ENCODE measurements at regions not wholly inside any gene's neighbourhood (a gene's known extent, or its start where the extent isn't known, plus 50 kb on each side); places are given as distances from the start of the nearest gene placed in this dataset.

GRCh38 chr15:98385752-98386381 lies 262.5 kb upstream of the IGF1R start:
- no peak overlapping the region for H3K27ac Mint-ChIP-seq (ENCODE audit: unreplicated experiment)
- peaks cover 24% of the 10 kb centered on the region for H3K27me3 Mint-ChIP-seq (ENCODE audit: unreplicated experiment)
- intact Hi-C loops (cut with micrococcal nuclease; ENCODE audit: unreplicated experiment) = no loop called here
- no peak for TF ChIP-seq CTCF (IDR thresholded peaks at IDR 0.05; ENCODE audit: unreplicated experiment)
- H3K36me3 Mint-ChIP-seq (ENCODE audit: insufficient read depth, unreplicated experiment) = no peaks in the 10 kb centered on the region
- no peak overlapping the region for H3K4me3 Mint-ChIP-seq (ENCODE audit: low read depth, unreplicated experiment)
- H3K9me3 Mint-ChIP-seq (ENCODE audit: low read depth, unreplicated experiment) = no peaks in the 10 kb centered on the region
- no peak for DNase-seq
- H3K4me1 Mint-ChIP-seq (ENCODE audit: low read depth, unreplicated experiment) = no peaks in the 10 kb centered on the region
- BruUV-seq (replicated peaks) = no TSS peak
- CTCF ChIA-PET = no interaction called here

GRCh38 chr15:98386561-98386960 lies 261.8 kb upstream of the IGF1R start:
- H3K4me3 Mint-ChIP-seq (ENCODE audit: low read depth, unreplicated experiment) = no peak overlapping the region
- peaks cover 24% of the 10 kb centered on the region for H3K27me3 Mint-ChIP-seq (ENCODE audit: unreplicated experiment)
- no peak for DNase-seq
- intact Hi-C loops (cut with micrococcal nuclease; ENCODE audit: unreplicated experiment) = no loop called here
- no TSS peak for BruUV-seq (replicated peaks)
- H3K9me3 Mint-ChIP-seq (ENCODE audit: low read depth, unreplicated experiment) = no peaks in the 10 kb centered on the region
- CTCF ChIA-PET = no interaction called here
- TF ChIP-seq CTCF (IDR thresholded peaks at IDR 0.05; ENCODE audit: unreplicated experiment) = no peak
- H3K27ac Mint-ChIP-seq (ENCODE audit: unreplicated experiment) = no peak overlapping the region
- no peaks in the 10 kb centered on the region for H3K4me1 Mint-ChIP-seq (ENCODE audit: low read depth, unreplicated experiment)
- H3K36me3 Mint-ChIP-seq (ENCODE audit: insufficient read depth, unreplicated experiment) = no peaks in the 10 kb centered on the region

- no peak overlapping the region for H3K27ac Mint-ChIP-seq (ENCODE audit: unreplicated experiment)
Observed at GRCh38 chr15:98387866-98388265, 260.5 kb upstream of the IGF1R start.

GRCh38 chr15:98390946-98391530 lies 257.3 kb upstream of the IGF1R start:
- no peaks in the 10 kb centered on the region for H3K9me3 Mint-ChIP-seq (ENCODE audit: low read depth, unreplicated experiment)
- intact Hi-C loops (cut with micrococcal nuclease; ENCODE audit: unreplicated experiment) = no loop called here
- no peaks in the 10 kb centered on the region for H3K4me1 Mint-ChIP-seq (ENCODE audit: low read depth, unreplicated experiment)
- no peak overlapping the region for H3K27ac Mint-ChIP-seq (ENCODE audit: unreplicated experiment)
- TF ChIP-seq CTCF (IDR thresholded peaks at IDR 0.05; ENCODE audit: unreplicated experiment) = no peak
- H3K27me3 Mint-ChIP-seq (ENCODE audit: unreplicated experiment) = peaks cover 23% of the 10 kb centered on the region
- H3K4me3 Mint-ChIP-seq (ENCODE audit: low read depth, unreplicated experiment) = no peak overlapping the region
- BruUV-seq (replicated peaks) = no TSS peak
- CTCF ChIA-PET = no interaction called here
- DNase-seq = no peak
- H3K36me3 Mint-ChIP-seq (ENCODE audit: insufficient read depth, unreplicated experiment) = no peaks in the 10 kb centered on the region

More at GRCh38 chr15:98387866-98388265, 260.5 kb upstream of the IGF1R start:
- Mint-ChIP-seq H3K4me3 (ENCODE audit: low read depth, unreplicated experiment) (no peak overlapping the region), H3K27me3 (ENCODE audit: unreplicated experiment) (peaks cover 24% of the 10 kb centered on the region), H3K36me3 (ENCODE audit: insufficient read depth, unreplicated experiment) (no peaks in the 10 kb centered on the region), H3K9me3 (ENCODE audit: low read depth, unreplicated experiment) (no peaks in the 10 kb centered on the region), H3K4me1 (ENCODE audit: low read depth, unreplicated experiment) (no peaks in the 10 kb centered on the region)
- CTCF ChIA-PET = interaction anchor here (0.5 kb wide), 1 partner anchor 15 kb away, joined by 3 read pairs; no protein-coding TSS in a partner anchor
- TF ChIP-seq CTCF (IDR thresholded peaks at IDR 0.05; ENCODE audit: unreplicated experiment) = no peak
- BruUV-seq (replicated peaks) = no TSS peak
- intact Hi-C loops (cut with micrococcal nuclease; ENCODE audit: unreplicated experiment) = no loop called here
- DNase-seq = no peak
